ENCODE measurements at regions not wholly inside any gene's neighbourhood (a gene's known extent, or its start where the extent isn't known, plus 50 kb on each side); places are given as distances from the start of the nearest gene placed in this dataset.

DNA sequence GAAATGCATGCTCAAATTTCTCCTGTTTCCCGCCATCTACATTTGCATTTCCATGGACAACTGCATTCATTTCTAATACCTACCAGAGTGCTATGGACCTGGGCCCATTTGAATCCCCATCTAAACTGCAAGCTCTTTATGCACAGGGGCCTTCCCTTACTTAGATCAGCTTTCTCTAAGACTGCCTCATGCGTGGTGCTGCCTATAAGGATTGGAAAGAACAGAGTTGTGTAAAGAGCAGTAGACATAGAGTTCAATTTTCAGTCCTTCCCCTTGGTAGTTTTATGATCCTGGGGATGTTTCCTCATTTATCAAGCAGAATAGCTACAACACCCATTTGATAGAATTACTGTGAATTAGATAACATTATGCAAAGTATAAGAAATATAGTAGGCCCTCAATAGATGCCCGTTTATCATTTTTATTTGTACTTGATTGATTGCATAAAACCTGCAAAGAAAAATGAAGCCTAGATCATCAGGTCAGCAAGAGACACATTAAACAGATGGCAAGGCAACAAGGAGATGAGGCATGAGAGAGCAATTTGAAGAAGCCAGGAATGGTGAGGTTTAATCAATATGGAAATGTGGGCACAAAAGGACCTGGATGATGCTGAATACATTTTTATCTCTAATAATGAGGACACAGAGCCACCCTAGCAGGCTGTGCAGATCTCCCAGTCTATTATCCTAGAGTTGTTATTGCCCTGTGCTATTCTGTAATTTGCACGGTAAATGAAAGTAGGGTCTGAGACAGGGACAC, 359.7 kb downstream of the FAM181B start:
- TF ChIP-seq CSDC2 (CRISPR knock-in tag; IDR thresholded peaks at IDR 0.05) (no peak), TOX (CRISPR knock-in tag; IDR thresholded peaks at IDR 0.05; ENCODE audit: borderline replicate concordance) (no peak), OSR1 (CRISPR knock-in tag; IDR thresholded peaks at IDR 0.05) (no peak), SNAI2 (CRISPR knock-in tag; IDR thresholded peaks at IDR 0.05) (no peak), ZFP30 (CRISPR knock-in tag; IDR thresholded peaks at IDR 0.05) (no peak), PATZ1 (CRISPR knock-in tag; IDR thresholded peaks at IDR 0.05; ENCODE audit: borderline replicate concordance) (no peak), RARB (CRISPR knock-in tag; IDR thresholded peaks at IDR 0.05) (no peak), PPARA (CRISPR knock-in tag; IDR thresholded peaks at IDR 0.05; ENCODE audit: borderline replicate concordance) (no peak), ZC3H10 (CRISPR knock-in tag; IDR thresholded peaks at IDR 0.05) (no peak)
- TF ChIP-seq, protein P1, sequence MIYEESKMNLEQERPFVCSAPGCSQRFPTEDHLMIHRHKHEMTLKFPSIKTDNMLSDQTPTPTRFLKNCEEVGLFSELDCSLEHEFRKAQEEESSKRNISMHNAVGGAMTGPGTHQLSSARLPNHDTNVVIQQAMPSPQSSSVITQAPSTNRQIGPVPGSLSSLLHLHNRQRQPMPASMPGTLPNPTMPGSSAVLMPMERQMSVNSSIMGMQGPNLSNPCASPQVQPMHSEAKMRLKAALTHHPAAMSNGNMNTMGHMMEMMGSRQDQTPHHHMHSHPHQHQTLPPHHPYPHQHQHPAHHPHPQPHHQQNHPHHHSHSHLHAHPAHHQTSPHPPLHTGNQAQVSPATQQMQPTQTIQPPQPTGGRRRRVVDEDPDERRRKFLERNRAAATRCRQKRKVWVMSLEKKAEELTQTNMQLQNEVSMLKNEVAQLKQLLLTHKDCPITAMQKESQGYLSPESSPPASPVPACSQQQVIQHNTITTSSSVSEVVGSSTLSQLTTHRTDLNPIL (CRISPR knock-in tag; IDR thresholded peaks at IDR 0.05; ENCODE audit: low read depth): no peak

All from SK-N-SH treated with all-trans-retinoic acid at 6 μM for 48 hours (cell line).